ENCODE measurements at regions not wholly inside any gene's neighbourhood (a gene's known extent, or its start where the extent isn't known, plus 50 kb on each side); places are given as distances from the start of the nearest gene placed in this dataset.

GRCh38 chr12:47286676-47287075 is 206.9 kb upstream of the AMIGO2 start:
- TF ChIP-seq ZNF639 (tag by site-specific recombination; IDR thresholded peaks at IDR 0.05) (no peak), OSR2 (tag by site-specific recombination; IDR thresholded peaks at IDR 0.05) (no peak), ZNF707 (tag by site-specific recombination; IDR thresholded peaks at IDR 0.05) (no peak), ZNF169 (tag by site-specific recombination; IDR thresholded peaks at IDR 0.05) (no peak)
